Ovary (tissue), 1 donor: ENCODE measurements at regions not wholly inside any gene's neighbourhood (a gene's known extent, or its start where the extent isn't known, plus 50 kb on each side); places are given as distances from the start of the nearest gene placed in this dataset.

Experiments
- EP300 ChIP-seq: sonication (generic); formaldehyde crosslinking; IDR thresholded peaks from one replicate; pipeline ENCODE4 v1.6.1; 2017; ENCODE audit warnings: antibody characterized with exemption
- POLR2A ChIP-seq: fragments of 450-650 bp; IDR thresholded peaks from one replicate; pipeline ENCODE4 v1.6.1; 2017; ENCODE audit warnings: antibody characterized with exemption, mild to moderate bottlenecking, moderate library complexity

GRCh38 chr5:35320029-35320428 is 89.7 kb upstream of the PRLR start:
- TF ChIP-seq POLR2A (no peak), EP300 (no peak)
